Heart right ventricle (tissue), 16 donors: ENCODE measurements at regions not wholly inside any gene's neighbourhood (a gene's known extent, or its start where the extent isn't known, plus 50 kb on each side); places are given as distances from the start of the nearest gene placed in this dataset.

ENCODE experiments used
- ATAC-seq, 8 donors: fragments of 200-7000 bp; cut with Tn5 transposase; one replicate each; pipeline ENCODE4 v1.9.1; 2020; ENCODE audit warnings: mild to moderate bottlenecking in 8 of 8, moderate library complexity in 8 of 8, moderate number of reproducible peaks in 1 of 8
- DNase-seq, 2 donors: peaks; one replicate each; pipeline ENCODE4 v3.0.0-alpha.2; 2020
- H3K27ac ChIP-seq, 10 donors: fragments of 200-600 bp; sonication (generic) in 2 of 10; one replicate each; pipeline versions ENCODE4 v1.5.0 to v1.8.0; 2020 to 2022; ENCODE audit warnings: mild to moderate bottlenecking in 3 of 10
- H3K27me3 ChIP-seq, 7 donors: fragments of 200-600 bp; one replicate each; pipeline ENCODE4 v1.8.0; 2021 to 2022; ENCODE audit warnings: mild to moderate bottlenecking in 2 of 7
- H3K36me3 ChIP-seq, 9 donors: fragments of 200-600 bp; sonication (generic) in 1 of 9; one replicate each; pipeline versions ENCODE4 v1.5.0 to v1.8.0; 2020 to 2022; ENCODE audit warnings: mild to moderate bottlenecking in 2 of 9
- H3K4me1 ChIP-seq, 9 donors: fragments of 200-600 bp; sonication (generic) in 1 of 9; one replicate each; pipeline versions ENCODE4 v1.5.0 to v1.8.0; 2020 to 2022; ENCODE audit warnings: mild to moderate bottlenecking in 4 of 9
- H3K4me3 ChIP-seq, 10 donors: fragments of 200-600 bp; sonication (generic) in 2 of 10; one replicate each; pipeline versions ENCODE4 v1.5.0 to v1.8.0; 2020 to 2022; ENCODE audit warnings: mild to moderate bottlenecking in 7 of 10, moderate library complexity in 2 of 10
- H3K9me3 ChIP-seq, 11 donors: fragments of 200-600 bp in 10 of 11; sonication (generic) in 2 of 11; one replicate each; pipeline versions ENCODE4 v1.5.0 to v1.8.0; 2013 to 2022; ENCODE audit warnings: mild to moderate bottlenecking in 2 of 11, control low read depth in 1 of 11, moderate library complexity in 1 of 11
- CTCF ChIP-seq, 9 donors: fragments of 200-600 bp; sonication (generic) in 2 of 9; IDR thresholded peaks; one replicate each; pipeline versions ENCODE4 v1.5.0 to v1.8.0; 2021 to 2022; ENCODE audit warnings: antibody characterized with exemption in 9 of 9, mild to moderate bottlenecking in 5 of 9, moderate library complexity in 1 of 9
- WGBS, 2 donors: extraction: QIAGEN DNeasy Blood & Tissue Kit; methylation state at CpG; one replicate each; pipeline ENCODE4 v1.1.7; 2013; ENCODE audit warnings: inconsistent platforms in 1 of 2; 5-methylcytosine and 5-hydroxymethylcytosine counted together
- intact Hi-C, 10 donors: fragments of 100-400 bp; cut with DNase I; formaldehyde crosslinking; loops; one replicate each; pipeline versions ENCODE4 v1.11.1 to v1.14.2; 2022
- donor health status: Arrhythmogenic right ventricular cardiomyopathy.
- donor health status: ischemic (EF 13 %, LVEDD 7.1; RV severe dilation, severe dysfunction).
- donor health status: healthy with polysubstance abuse.
- donor health status: DM: no; HTN: yes; CAD: no.
- donor health status: DM: no; HTN: no; CAD: no.
- donor health status: ischemic (EF 25% LVEDD 6.9; RV normal size, moderate dysfunction).
- donor health status: ischemic (EF 25% LVEDD 5.7; RV mildly dilated, moderate dysfunction).
- donor health status: healthy.
- donor health status: DM: yes; HTN: yes; CAD: no.
- donor health status: Ischemic cardiomyopathy.
- donor health status: ischemic (EF 35%, LVEDD 5.7; RV mildly dilated, moderate dysfunction).
- donor health status: nonischemic (EF 11% LVEDD 7.7; RV severe dilation, severe dysfunction).
- donor health status: DM: yes; HTN: yes; CAD: no.
- donor health status: PGD.
- donor health status: ischemic (EF 29% LVEDD 5.4; RV normal size, mild dysfunction).
- donor health status: nonischemic (EF 23%, LVEDD 6.1; RV moderate dilation, normal function).

GRCh38 chr3:124246376-124246775 is 254.5 kb upstream of the ROPN1 start:
- Histone ChIP-seq H3K27ac (peak overlapping the region in 8 of 10 donors; percentile 5 to 98 (median 70)), H3K4me3 (no peak overlapping the region), H3K36me3 (no peaks in the 10 kb centered on the region), H3K4me1 (peaks cover 22 to 63% (median 30%) of the 10 kb centered on the region in 9 donors), H3K27me3 (no peaks in the 10 kb centered on the region), H3K9me3 (no peaks in the 10 kb centered on the region)
- no peak for ATAC-seq
- DNase-seq = no peak
- 93 to 100% methylated on average over 1 of the region's 1 CpG for WGBS, 2 donors
- intact Hi-C loops = no loop called here
- no peak for TF ChIP-seq CTCF (IDR thresholded peaks at IDR 0.05)

GRCh38 chr3:124246949-124247348 is 255.0 kb upstream of the ROPN1 start:
- TF ChIP-seq CTCF (IDR thresholded peaks at IDR 0.05) = peak in 8 of 9 donors; percentile 7 to 62 (median 46)
- Histone ChIP-seq H3K36me3 (no peaks in the 10 kb centered on the region), H3K27me3 (no peaks in the 10 kb centered on the region), H3K9me3 (no peaks in the 10 kb centered on the region), H3K4me1 (peaks cover 22 to 63% (median 30%) of the 10 kb centered on the region in 9 donors), H3K27ac (peak overlapping the region in 8 of 10 donors; percentile 15 to 98 (median 88)), H3K4me3 (no peak overlapping the region)
- intact Hi-C loops = no loop called here
- no peak for DNase-seq
- ATAC-seq = no peak
- 88 to 89% methylated on average over 2 of the region's 2 CpGs for WGBS, 2 donors

- no peak for TF ChIP-seq CTCF (IDR thresholded peaks at IDR 0.05)
- Histone ChIP-seq H3K27me3 (no peaks in the 10 kb centered on the region), H3K4me1 (peaks cover 22 to 58% (median 30%) of the 10 kb centered on the region in 9 donors), H3K36me3 (no peaks in the 10 kb centered on the region), H3K9me3 (no peaks in the 10 kb centered on the region), H3K4me3 (peak overlapping the region in 1 of 10 donors; percentile 16), H3K27ac (peak overlapping the region; percentile 77 to 98 (median 87))
- ATAC-seq (peak; percentile 60 to 91 (median 89)), DNase-seq (peak; percentile 52 to 69)
- intact Hi-C loops = loop anchor here in 3 of 10 donors (1.0 to 2.0 kb wide), 2 partner anchors 28 to 29 kb away; no protein-coding TSS in a partner anchor
- WGBS, 2 donors = 7 to 10% methylated on average over 4 of the region's 4 CpGs
Observed at GRCh38 chr3:124248471-124249028, 256.6 kb upstream of the ROPN1 start.

- no peaks in the 10 kb centered on the region for H3K9me3 ChIP-seq
- TF ChIP-seq CTCF (IDR thresholded peaks at IDR 0.05) = no peak
- DNase-seq (no peak), ATAC-seq (no peak)
- H3K27ac ChIP-seq = peak overlapping the region; percentile 77 to 98 (median 87)
- 75 to 82% methylated on average over 1 of the region's 1 CpG for WGBS, 2 donors
- intact Hi-C loops = loop anchor here in 2 of 10 donors (2.0 kb wide), 1 partner anchor 28 kb away; no protein-coding TSS in a partner anchor
- no peak overlapping the region for H3K4me3 ChIP-seq
- H3K36me3 ChIP-seq = no peaks in the 10 kb centered on the region
- H3K27me3 ChIP-seq = no peaks in the 10 kb centered on the region
- peaks cover 22 to 54% (median 30%) of the 10 kb centered on the region in 9 donors for H3K4me1 ChIP-seq
Observed at GRCh38 chr3:124249038-124249437, 257.1 kb upstream of the ROPN1 start.
